GM21423 (cell line): ENCODE measurements at regions not wholly inside any gene's neighbourhood (a gene's known extent, or its start where the extent isn't known, plus 50 kb on each side); places are given as distances from the start of the nearest gene placed in this dataset.

Experiments used
- ATAC-seq: cut with Tn5 transposase; IDR thresholded peaks from one replicate; pipeline ENCODE4 v1.9.1; 2021; ENCODE audit warnings: mild to moderate bottlenecking, moderate library complexity; ENCODE audit not compliant: unreplicated experiment

- ATAC-seq, result no peak
These were observed 227.6 kb upstream of the PPP1R2C start for GRCh38 chrX:43005561-43005960.

- ATAC-seq, result no peak
These were observed 230.4 kb upstream of the PPP1R2C start for GRCh38 chrX:43008356-43008755.

- no peak for ATAC-seq
These were observed 238.1 kb upstream of the PPP1R2C start for GRCh38 chrX:43016021-43016420.

- ATAC-seq, result no peak
These were observed 240.1 kb upstream of the PPP1R2C start for GRCh38 chrX:43018031-43018430.

DNA sequence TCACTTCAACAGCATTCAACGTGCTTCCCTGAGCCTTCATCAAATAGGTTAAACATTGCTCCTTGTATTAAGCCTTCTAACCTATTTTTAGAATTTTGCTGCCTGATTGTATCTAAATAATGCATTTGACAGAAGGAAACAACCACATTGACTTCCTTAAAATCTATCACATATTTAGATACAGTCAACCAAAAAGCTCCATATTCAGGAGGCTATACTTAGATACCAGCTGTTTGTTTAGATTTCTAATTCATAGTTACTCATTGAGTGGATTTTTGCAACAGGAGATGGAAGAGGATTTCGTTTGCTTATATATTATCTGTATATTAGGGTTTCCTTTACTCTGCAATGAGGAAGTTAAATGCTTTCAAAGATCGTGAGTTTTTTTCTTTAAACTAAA, 241.1 kb upstream of the PPP1R2C start:
- ATAC-seq, result no peak

- no peak for ATAC-seq
These were observed 247.9 kb upstream of the PPP1R2C start for GRCh38 chrX:43025806-43026315.

DNA sequence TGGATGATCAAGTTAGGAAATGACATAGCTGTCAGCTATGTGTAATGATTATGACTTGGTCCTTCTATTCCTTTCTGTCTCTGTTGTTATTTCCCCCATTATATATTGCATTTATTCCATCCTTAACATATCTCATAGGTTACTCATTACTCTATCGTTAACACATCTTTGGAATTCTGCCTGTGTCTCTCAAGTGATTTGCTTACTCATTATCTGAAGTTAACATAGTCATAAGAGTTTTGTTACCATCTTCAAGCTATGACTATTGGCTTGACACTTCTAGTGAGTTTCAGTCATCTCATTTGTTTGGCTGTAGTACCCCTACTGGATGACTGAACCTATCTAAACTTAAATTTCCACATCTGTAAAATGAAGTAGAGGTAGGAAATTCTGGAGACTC, 286.1 kb upstream of the PPP1R2C start:
- ATAC-seq, result no peak

DNA sequence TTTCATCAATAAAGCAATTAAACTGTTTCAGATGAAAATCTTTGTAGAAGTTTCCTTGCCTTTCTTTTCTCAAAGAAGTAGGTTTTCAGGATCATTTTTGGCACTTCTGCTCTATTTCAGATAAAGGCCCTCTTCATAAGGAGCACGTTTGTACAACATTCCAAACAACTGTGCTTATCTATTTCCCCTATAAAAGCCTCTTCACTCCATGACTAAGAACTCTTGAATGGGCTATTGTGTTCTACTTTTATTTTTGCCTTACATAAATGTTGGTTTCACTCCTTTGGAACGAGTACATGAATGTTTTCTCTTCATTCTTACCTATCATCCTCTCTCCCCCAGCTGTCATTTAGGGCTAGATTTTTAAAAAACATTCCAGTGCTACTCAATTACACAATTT, 288.0 kb upstream of the PPP1R2C start:
- ATAC-seq, result no peak

- no peak for ATAC-seq
These were observed 290.7 kb upstream of the PPP1R2C start for GRCh38 chrX:43068639-43069038.

DNA sequence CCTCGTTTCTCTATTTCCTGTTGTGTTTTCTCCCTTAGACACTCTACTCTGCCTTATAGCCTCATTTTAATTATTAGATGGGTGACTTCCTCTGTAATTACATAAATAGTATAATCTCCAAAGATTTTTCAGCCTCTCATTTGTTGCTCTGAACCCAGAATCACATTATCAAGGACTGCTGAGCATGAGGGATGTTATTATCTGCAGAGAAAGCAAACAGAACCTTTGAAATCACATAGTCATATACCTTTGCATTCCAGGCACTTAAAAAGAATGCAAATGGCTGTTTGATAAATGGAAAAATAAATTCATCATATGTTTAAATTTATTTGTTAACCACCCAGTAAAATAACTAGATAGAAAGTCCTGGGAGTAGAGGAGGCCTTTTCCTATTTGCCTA, 305.1 kb upstream of the PPP1R2C start:
- ATAC-seq, result no peak

DNA sequence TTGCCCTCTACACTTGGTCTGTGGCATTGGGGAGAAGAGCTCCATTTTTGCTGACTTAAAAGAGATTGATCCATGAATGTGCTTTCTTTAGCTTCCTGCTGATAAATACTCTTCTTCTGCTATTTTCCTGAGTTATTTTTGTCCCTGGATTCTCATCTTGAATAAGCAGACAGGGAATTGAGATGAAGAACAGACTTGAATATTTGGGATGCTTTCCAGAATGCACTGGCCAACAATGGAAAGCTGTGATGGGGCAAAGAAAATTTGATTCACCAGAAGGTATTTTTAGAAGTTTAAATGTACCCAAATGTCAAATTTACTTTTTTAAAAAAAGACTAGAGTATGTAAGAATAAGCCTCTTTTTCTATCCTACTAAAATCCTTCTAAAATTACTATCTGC, 309.9 kb upstream of the PPP1R2C start:
- no peak for ATAC-seq

- no peak for ATAC-seq
These were observed 318.9 kb upstream of the PPP1R2C start for GRCh38 chrX:43096830-43097229.

DNA sequence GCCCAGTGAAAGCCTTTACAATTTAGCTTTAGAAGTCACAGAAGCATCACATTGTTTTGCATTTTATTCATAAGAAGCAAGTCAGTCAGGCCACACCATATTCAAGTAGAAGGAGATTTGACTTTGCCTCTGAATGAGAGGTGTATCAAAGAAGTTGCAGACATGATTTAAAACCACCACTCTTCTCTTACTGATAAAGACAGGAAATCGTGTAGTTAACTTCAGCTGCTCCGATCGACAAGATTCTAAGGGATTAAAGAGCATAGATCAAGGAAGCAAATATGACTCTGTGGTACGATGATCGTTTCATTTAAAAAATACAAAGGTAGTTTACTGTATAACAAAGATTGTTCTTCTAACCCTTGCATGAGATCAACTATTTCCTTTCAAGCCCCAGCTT, 328.0 kb upstream of the PPP1R2C start:
- no peak for ATAC-seq

GRCh38 chrX:43108828-43109227, 330.9 kb upstream of the PPP1R2C start:
- ATAC-seq, result no peak

GRCh38 chrX:43121637-43122036, 343.7 kb upstream of the PPP1R2C start:
- no peak for ATAC-seq

DNA sequence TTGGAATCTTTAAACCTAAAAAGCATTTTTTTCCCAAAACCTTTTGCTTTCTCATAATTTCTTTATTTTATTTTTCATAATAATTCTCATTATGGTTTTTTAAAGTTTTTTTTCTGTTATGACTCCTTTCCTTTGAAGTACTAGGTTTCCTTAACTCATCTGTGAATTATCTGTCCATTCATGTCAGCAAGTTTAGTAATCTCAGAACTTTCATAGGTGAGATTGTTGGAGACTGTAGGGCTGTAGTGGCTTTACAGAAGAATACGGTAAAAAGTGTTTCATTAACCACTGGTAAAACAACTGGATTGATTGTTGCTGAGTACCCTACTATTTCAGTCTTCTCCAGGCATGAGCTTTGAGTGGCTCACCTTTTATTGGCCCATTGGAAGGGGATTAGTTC, 361.7 kb upstream of the PPP1R2C start:
- no peak for ATAC-seq

DNA sequence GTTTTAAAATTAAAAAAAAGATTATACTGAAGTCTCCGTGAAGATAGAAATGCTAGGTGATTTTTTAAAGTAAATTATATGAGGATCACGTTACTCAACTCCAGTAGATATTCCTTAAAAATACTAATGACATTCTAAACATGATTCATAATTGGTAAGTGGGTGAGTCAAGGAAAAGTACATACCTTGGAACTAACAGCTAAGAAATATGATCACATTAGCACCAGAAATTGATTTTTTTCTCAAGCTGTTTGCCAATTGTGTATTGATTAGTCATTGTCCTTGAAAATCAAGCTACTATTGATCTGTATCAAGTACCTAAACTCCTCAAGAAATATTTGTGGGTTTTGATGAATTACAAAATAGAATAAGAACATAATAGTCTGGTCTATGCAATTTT, 362.6 kb upstream of the PPP1R2C start:
- no peak for ATAC-seq

DNA sequence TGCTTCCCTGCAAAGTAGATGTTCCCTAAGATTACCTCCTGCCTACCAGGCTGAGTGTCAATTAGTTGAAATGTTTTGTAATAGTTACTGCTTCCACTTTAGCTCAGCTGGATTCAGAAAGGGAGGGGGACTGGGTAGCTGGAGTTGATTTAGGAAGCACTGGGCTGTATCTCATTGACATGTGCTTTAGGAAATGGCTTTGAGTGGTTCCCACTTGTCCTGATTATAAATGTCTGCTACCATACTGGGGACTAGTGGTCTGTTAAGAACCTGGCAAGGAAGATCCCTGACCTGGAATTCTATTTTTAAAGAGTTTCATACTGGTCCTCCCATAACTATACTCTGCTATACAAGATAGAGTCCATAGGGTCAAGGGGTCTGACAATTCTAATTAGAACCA, 363.9 kb upstream of the PPP1R2C start:
- no peak for ATAC-seq

- ATAC-seq, result no peak
These were observed 370.3 kb upstream of the PPP1R2C start for GRCh38 chrX:43148305-43148704.

GRCh38 chrX:43165343-43165920, 387.5 kb upstream of the PPP1R2C start:
- no peak for ATAC-seq

DNA sequence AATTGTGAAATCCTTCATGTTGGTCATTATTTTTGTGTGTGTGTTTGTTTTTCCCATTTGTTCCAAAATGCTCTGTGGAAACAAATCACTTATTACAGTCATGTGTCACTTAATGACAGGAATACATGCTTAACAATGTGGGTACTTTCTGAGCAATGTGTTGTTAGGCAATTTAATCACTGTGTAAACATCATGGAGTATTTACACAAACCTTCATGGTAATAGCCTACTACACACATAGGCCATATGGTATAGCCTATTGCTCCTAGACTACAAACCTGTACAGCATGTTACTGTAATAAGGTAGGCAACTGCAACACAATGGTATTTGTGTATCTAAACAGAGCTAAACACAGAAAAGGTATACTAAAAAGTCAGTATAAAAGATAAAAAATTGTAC, 388.9 kb upstream of the PPP1R2C start:
- ATAC-seq, result no peak

GRCh38 chrX:43175434-43175833, 397.5 kb upstream of the PPP1R2C start:
- no peak for ATAC-seq

- ATAC-seq, result no peak
These were observed 398.7 kb upstream of the PPP1R2C start for GRCh38 chrX:43176686-43177085.
